Tibial nerve (tissue), 3 donors: ENCODE measurements at regions not wholly inside any gene's neighbourhood (a gene's known extent, or its start where the extent isn't known, plus 50 kb on each side); places are given as distances from the start of the nearest gene placed in this dataset.

Experiments
- EP300 ChIP-seq, 2 donors: sonication (generic); formaldehyde crosslinking; IDR thresholded peaks; one replicate each; pipeline ENCODE4 v1.6.1; 2017; ENCODE audit warnings: antibody characterized with exemption in 2 of 2, mild to moderate bottlenecking in 1 of 2
- POLR2A ChIP-seq, 2 donors: fragments of 450-650 bp; IDR thresholded peaks; one replicate each; pipeline ENCODE4 v1.6.1; 2017; ENCODE audit warnings: antibody characterized with exemption in 2 of 2, mild to moderate bottlenecking in 2 of 2, moderate library complexity in 2 of 2

GRCh38 chr21:22544747-22545146 lies 1546.5 kb downstream of the NCAM2 start:
- no peak for TF ChIP-seq POLR2A (IDR thresholded peaks at IDR 0.05)
- TF ChIP-seq EP300 (IDR thresholded peaks at IDR 0.05): no peak
